OCI-LY1 (cell line): ENCODE measurements at regions not wholly inside any gene's neighbourhood (a gene's known extent, or its start where the extent isn't known, plus 50 kb on each side); places are given as distances from the start of the nearest gene placed in this dataset.

Experiments used
- H2AFZ ChIP-seq: fragments of 200-600 bp; sonication (generic), shearing (Covaris generic); 2 replicates; pipeline ENCODE4 v1.6.0; 2014; ENCODE audit warnings: antibody characterized with exemption, mild to moderate bottlenecking, low read length
- H3F3A ChIP-seq: fragments of 200-600 bp; sonication (generic), shearing (Covaris generic); 2 replicates; pipeline ENCODE4 v1.6.0; 2014; ENCODE audit warnings: mild to moderate bottlenecking, antibody characterized with exemption, low read length, moderate library complexity; ENCODE audit not compliant: insufficient read depth
- H3K27ac ChIP-seq: fragments of 200-600 bp; sonication (generic); 2 replicates; pipeline ENCODE4 v1.5.1; 2014; ENCODE audit warnings: low read length, mixed run types, mild to moderate bottlenecking, low read depth; ENCODE audit not compliant: poor library complexity, severe bottlenecking
- H3K27me3 ChIP-seq: fragments of 200-600 bp; sonication (generic); 2 replicates; pipeline ENCODE4 v1.6.0; 2014; ENCODE audit warnings: antibody characterized with exemption, mild to moderate bottlenecking, low read length, moderate library complexity; ENCODE audit not compliant: insufficient read depth
- H3K36me3 ChIP-seq: fragments of 200-600 bp; sonication (generic); 2 replicates; pipeline ENCODE4 v1.6.1; 2014; ENCODE audit warnings: mild to moderate bottlenecking, antibody characterized with exemption, low read length, moderate library complexity, mixed read lengths; ENCODE audit not compliant: insufficient read depth
- H3K4me1 ChIP-seq: fragments of 200-600 bp; sonication (generic); 2 replicates; pipeline ENCODE4 v1.5.1; 2014; ENCODE audit warnings: mild to moderate bottlenecking, low read length, moderate library complexity; ENCODE audit not compliant: insufficient read depth, severe bottlenecking
- H3K4me2 ChIP-seq: fragments of 200-600 bp; sonication (generic), shearing (Covaris generic); 2 replicates; pipeline ENCODE4 v1.6.1; 2014; ENCODE audit warnings: low read length
- H3K4me3 ChIP-seq: fragments of 200-600 bp; sonication (generic); 2 replicates; pipeline ENCODE4 v1.5.1; 2014; ENCODE audit warnings: low read length, low read depth, mild to moderate bottlenecking, mixed read lengths; ENCODE audit not compliant: poor library complexity, severe bottlenecking
- H3K79me2 ChIP-seq: fragments of 200-600 bp; shearing (Covaris generic); 2 replicates; pipeline ENCODE4 v1.6.1; 2016; ENCODE audit warnings: mixed run types, low read length, mixed read lengths; ENCODE audit not compliant: insufficient read depth
- H3K9ac ChIP-seq: fragments of 200-600 bp; sonication (generic), shearing (Covaris generic); 2 replicates; pipeline ENCODE4 v1.6.1; 2014; ENCODE audit warnings: mild to moderate bottlenecking, low read length, mixed read lengths
- H3K9me2 ChIP-seq: fragments of 200-600 bp; sonication (generic), shearing (Covaris generic); 2 replicates; pipeline ENCODE4 v1.6.1; 2014; ENCODE audit warnings: low read depth, mild to moderate bottlenecking, low read length, mixed read lengths
- H3K9me3 ChIP-seq: fragments of 200-600 bp; shearing (Covaris generic); 2 replicates; pipeline ENCODE4 v1.6.1; 2014; ENCODE audit warnings: low read length, mixed read lengths
- H4K20me1 ChIP-seq: fragments of 200-600 bp; sonication (generic), shearing (Covaris generic); 2 replicates; pipeline ENCODE4 v1.6.0; 2016; ENCODE audit warnings: mild to moderate bottlenecking, low read length; ENCODE audit not compliant: insufficient read depth
- CTCF ChIP-seq: fragments of 200-600 bp; sonication (generic), shearing (Covaris generic); IDR thresholded peaks from 2 replicates; pipeline ENCODE4 v1.5.1; 2017; ENCODE audit warnings: mild to moderate bottlenecking, antibody characterized with exemption, low read length, moderate library complexity, mixed read lengths
- EZH2 ChIP-seq: fragments of 200-600 bp; sonication (generic), shearing (Covaris generic); IDR thresholded peaks from 2 replicates; pipeline ENCODE4 v1.8.0; 2017; ENCODE audit warnings: borderline replicate concordance, mixed run types, mild to moderate bottlenecking, antibody characterized with exemption, low read length, moderate library complexity, mixed read lengths

- Histone ChIP-seq H3K9me3 (no peaks in the 10 kb centered on the region), H3K79me2 (no peaks in the 10 kb centered on the region), H3K4me3 (no peak overlapping the region), H3F3A (no peaks in the 10 kb centered on the region), H3K27ac (no peak overlapping the region), H3K4me1 (no peaks in the 10 kb centered on the region), H2AFZ (no peak overlapping the region), H3K9me2 (no peaks in the 10 kb centered on the region), H4K20me1 (no peaks in the 10 kb centered on the region), H3K9ac (no peak overlapping the region), H3K4me2 (no peak overlapping the region), H3K36me3 (no peaks in the 10 kb centered on the region), H3K27me3 (no peaks in the 10 kb centered on the region)
- TF ChIP-seq EZH2 (no peak), CTCF (no peak)
Measured at GRCh38 chr3:78077842-78078241, 1037.9 kb downstream of the ROBO2 start.

GRCh38 chr3:78079514-78079913, 1039.6 kb downstream of the ROBO2 start:
- no peak overlapping the region for H3K4me2 ChIP-seq
- H3K27ac ChIP-seq = no peak overlapping the region
- no peaks in the 10 kb centered on the region for H3K36me3 ChIP-seq
- H3K9ac ChIP-seq = no peak overlapping the region
- H3K9me3 ChIP-seq = no peaks in the 10 kb centered on the region
- H3K4me3 ChIP-seq = no peak overlapping the region
- H4K20me1 ChIP-seq = no peaks in the 10 kb centered on the region
- no peaks in the 10 kb centered on the region for H3K27me3 ChIP-seq
- H3F3A ChIP-seq = no peaks in the 10 kb centered on the region
- no peaks in the 10 kb centered on the region for H3K79me2 ChIP-seq
- H3K4me1 ChIP-seq = no peaks in the 10 kb centered on the region
- H2AFZ ChIP-seq = no peak overlapping the region
- no peaks in the 10 kb centered on the region for H3K9me2 ChIP-seq
- TF ChIP-seq EZH2 = no peak
- no peak for TF ChIP-seq CTCF

GRCh38 chr3:78086150-78086549, 1046.3 kb downstream of the ROBO2 start:
- Histone ChIP-seq H3K9me2 (no peaks in the 10 kb centered on the region), H3K27me3 (no peaks in the 10 kb centered on the region), H3K9me3 (no peaks in the 10 kb centered on the region), H3K4me1 (no peaks in the 10 kb centered on the region), H2AFZ (no peak overlapping the region), H3K27ac (no peak overlapping the region), H3K9ac (no peak overlapping the region), H3F3A (no peaks in the 10 kb centered on the region), H3K36me3 (no peaks in the 10 kb centered on the region), H3K4me3 (no peak overlapping the region), H4K20me1 (no peaks in the 10 kb centered on the region), H3K4me2 (no peak overlapping the region), H3K79me2 (no peaks in the 10 kb centered on the region)
- TF ChIP-seq EZH2 = no peak
- TF ChIP-seq CTCF = no peak
